Osteoblast (primary cell): ENCODE measurements at regions not wholly inside any gene's neighbourhood (a gene's known extent, or its start where the extent isn't known, plus 50 kb on each side); places are given as distances from the start of the nearest gene placed in this dataset.

Experiments
- DNase-seq: peaks from one replicate; pipeline ENCODE4 v3.0.0; 2011; ENCODE audit warnings: low spot score, mixed read lengths; ENCODE audit not compliant: insufficient read length; ENCODE audit errors: missing footprints
- H2AFZ ChIP-seq: 2 replicates; pipeline ENCODE4 v1.6.0; 2011; ENCODE audit warnings: mild to moderate bottlenecking, low read length
- H3K27ac ChIP-seq: 2 replicates; pipeline ENCODE4 v1.5.1; 2011; ENCODE audit warnings: mild to moderate bottlenecking, low read depth, low read length, moderate library complexity
- H3K27me3 ChIP-seq: 2 replicates; pipeline ENCODE4 v1.6.0; 2012; ENCODE audit warnings: mild to moderate bottlenecking, control low read depth, inconsistent platforms, low read length, moderate library complexity; ENCODE audit not compliant: insufficient read depth
- H3K36me3 ChIP-seq: 2 replicates; pipeline ENCODE4 v1.5.1; 2011; ENCODE audit warnings: mild to moderate bottlenecking, low read length, control low read depth, moderate library complexity; ENCODE audit not compliant: insufficient read depth
- H3K4me1 ChIP-seq: 2 replicates; pipeline ENCODE4 v1.5.1; 2011; ENCODE audit warnings: mild to moderate bottlenecking, low read length, control low read depth, moderate library complexity; ENCODE audit not compliant: insufficient read depth
- H3K4me2 ChIP-seq: 2 replicates; pipeline ENCODE4 v1.6.0; 2011; ENCODE audit warnings: mild to moderate bottlenecking, low read length; ENCODE audit not compliant: insufficient read depth
- H3K4me3 ChIP-seq: fragments of 200-600 bp; sonication (generic); 3 replicates; pipeline ENCODE4 v1.5.1; 2012; ENCODE audit warnings: mild to moderate bottlenecking, low read length, inconsistent platforms; ENCODE audit not compliant: insufficient read depth
- H3K79me2 ChIP-seq: 2 replicates; pipeline ENCODE4 v1.6.0; 2012; ENCODE audit warnings: mild to moderate bottlenecking, low read length, control low read depth, inconsistent platforms; ENCODE audit not compliant: insufficient read depth
- H3K9me3 ChIP-seq: 2 replicates; pipeline ENCODE4 v1.5.1; 2011; ENCODE audit warnings: low read depth, low read length, control low read depth
- H4K20me1 ChIP-seq: 2 replicates; pipeline ENCODE4 v1.6.0; 2012; ENCODE audit warnings: mild to moderate bottlenecking, low read length, control low read depth; ENCODE audit not compliant: insufficient read depth
- TF ChIP-seq, protein P1 (sequence below): IDR thresholded peaks from 2 replicates; pipeline ENCODE4 v1.5.1; 2011; ENCODE audit warnings: mild to moderate bottlenecking, low read depth, low read length, moderate library complexity; ENCODE audit errors: extremely low read depth

DNA sequence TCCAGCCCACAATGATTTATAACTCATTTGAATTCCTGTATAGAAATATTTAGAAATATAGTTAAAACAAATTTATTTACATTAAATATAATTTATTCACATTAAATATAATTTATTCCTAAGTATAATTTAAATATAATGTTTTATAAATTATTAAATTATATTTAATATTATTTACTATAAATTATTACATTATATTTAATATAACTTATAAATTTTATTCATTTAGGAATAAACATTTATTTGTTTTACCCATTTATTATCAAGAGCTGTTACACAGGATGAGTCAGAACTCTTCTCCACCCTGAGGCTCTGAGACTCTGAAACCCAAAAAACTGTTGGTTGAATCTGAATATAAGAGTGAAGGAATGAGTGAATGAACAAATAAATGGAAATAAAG, 170.9 kb upstream of the OBI1 start:
- Histone ChIP-seq H3K36me3 (no peaks in the 10 kb centered on the region), H3K27me3 (no peaks in the 10 kb centered on the region), H3K4me1 (no peaks in the 10 kb centered on the region), H4K20me1 (no peaks in the 10 kb centered on the region), H3K9me3 (no peaks in the 10 kb centered on the region), H3K4me3 (no peak overlapping the region), H3K4me2 (no peak overlapping the region), H2AFZ (no peak overlapping the region), H3K79me2 (no peaks in the 10 kb centered on the region), H3K27ac (no peak overlapping the region)
- no peak for DNase-seq
- TF ChIP-seq, protein P1, sequence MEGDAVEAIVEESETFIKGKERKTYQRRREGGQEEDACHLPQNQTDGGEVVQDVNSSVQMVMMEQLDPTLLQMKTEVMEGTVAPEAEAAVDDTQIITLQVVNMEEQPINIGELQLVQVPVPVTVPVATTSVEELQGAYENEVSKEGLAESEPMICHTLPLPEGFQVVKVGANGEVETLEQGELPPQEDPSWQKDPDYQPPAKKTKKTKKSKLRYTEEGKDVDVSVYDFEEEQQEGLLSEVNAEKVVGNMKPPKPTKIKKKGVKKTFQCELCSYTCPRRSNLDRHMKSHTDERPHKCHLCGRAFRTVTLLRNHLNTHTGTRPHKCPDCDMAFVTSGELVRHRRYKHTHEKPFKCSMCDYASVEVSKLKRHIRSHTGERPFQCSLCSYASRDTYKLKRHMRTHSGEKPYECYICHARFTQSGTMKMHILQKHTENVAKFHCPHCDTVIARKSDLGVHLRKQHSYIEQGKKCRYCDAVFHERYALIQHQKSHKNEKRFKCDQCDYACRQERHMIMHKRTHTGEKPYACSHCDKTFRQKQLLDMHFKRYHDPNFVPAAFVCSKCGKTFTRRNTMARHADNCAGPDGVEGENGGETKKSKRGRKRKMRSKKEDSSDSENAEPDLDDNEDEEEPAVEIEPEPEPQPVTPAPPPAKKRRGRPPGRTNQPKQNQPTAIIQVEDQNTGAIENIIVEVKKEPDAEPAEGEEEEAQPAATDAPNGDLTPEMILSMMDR: no peak

DNA sequence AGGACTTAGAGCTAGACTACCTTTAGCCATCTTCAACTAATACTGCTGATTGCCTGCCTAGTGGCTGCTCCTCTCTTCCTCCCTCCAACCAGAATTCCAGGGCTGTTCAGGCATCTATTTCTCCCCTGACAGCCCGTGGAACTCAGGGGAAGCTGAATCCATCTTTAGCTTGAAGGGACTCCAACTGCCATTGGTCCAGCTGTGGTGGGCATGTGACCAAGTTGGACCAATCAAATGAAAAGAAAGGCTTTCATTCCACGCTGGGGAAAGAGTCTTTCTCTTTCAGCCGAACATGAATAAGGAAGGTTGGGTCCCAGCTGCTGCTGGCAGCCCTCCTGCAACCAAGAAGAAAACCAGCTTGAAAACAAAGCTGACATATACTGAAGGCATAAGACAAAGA, 168.5 kb upstream of the OBI1 start:
- H3K27ac ChIP-seq: no peak overlapping the region
- no peak for DNase-seq
- H3K4me3 ChIP-seq: no peak overlapping the region
- no peaks in the 10 kb centered on the region for H3K27me3 ChIP-seq
- no peaks in the 10 kb centered on the region for H3K9me3 ChIP-seq
- H3K79me2 ChIP-seq: no peaks in the 10 kb centered on the region
- no peak overlapping the region for H2AFZ ChIP-seq
- TF ChIP-seq, protein P1: no peak
- H3K4me2 ChIP-seq: no peak overlapping the region
- no peaks in the 10 kb centered on the region for H3K4me1 ChIP-seq
- no peaks in the 10 kb centered on the region for H4K20me1 ChIP-seq
- no peaks in the 10 kb centered on the region for H3K36me3 ChIP-seq

DNA sequence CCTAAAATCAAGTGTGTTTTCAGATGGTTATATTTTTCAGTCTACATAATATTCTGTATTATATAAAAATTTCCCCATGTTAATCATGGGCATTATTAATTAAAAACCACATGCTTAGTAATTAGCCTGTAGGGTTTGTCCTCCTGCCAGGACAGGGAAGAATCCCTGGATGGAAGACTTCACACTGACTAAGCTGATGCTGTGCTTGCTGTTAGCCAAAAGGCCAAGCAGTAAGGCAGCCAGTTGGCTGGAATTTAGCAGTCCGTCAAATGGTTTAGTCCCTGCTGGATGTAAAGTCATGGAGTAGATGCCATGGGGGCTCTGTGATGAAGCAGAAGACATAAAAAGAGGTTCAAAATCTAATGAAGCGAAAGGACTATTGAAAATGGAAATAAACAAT, 168.0 kb upstream of the OBI1 start:
- Histone ChIP-seq H3K4me1 (no peaks in the 10 kb centered on the region), H3K79me2 (no peaks in the 10 kb centered on the region), H3K36me3 (no peaks in the 10 kb centered on the region), H3K4me2 (no peak overlapping the region), H3K9me3 (no peaks in the 10 kb centered on the region), H3K27ac (no peak overlapping the region), H3K4me3 (no peak overlapping the region), H3K27me3 (no peaks in the 10 kb centered on the region), H2AFZ (no peak overlapping the region), H4K20me1 (no peaks in the 10 kb centered on the region)
- TF ChIP-seq, protein P1: no peak
- no peak for DNase-seq

DNA sequence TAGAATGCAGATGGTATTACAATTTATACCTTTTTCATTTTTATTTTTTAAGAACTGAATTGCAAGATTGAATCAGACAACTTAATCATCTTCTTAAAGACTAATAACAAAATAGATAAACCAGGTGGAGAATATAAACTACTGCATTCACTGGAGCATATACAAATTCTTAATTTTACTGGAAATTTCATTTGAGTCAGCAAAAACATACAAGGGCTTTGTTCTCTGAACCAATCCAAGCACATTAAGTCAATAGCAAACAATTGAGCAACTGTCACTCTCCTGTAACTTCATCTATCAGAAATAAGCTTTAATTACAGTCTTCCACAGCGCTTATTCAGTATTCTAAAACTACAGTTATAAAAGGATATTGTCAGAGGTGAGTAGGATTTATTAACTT, 167.4 kb upstream of the OBI1 start:
- DNase-seq: no peak
- H3K27ac ChIP-seq: no peak overlapping the region
- no peaks in the 10 kb centered on the region for H3K79me2 ChIP-seq
- H2AFZ ChIP-seq: no peak overlapping the region
- H3K36me3 ChIP-seq: no peaks in the 10 kb centered on the region
- H3K4me1 ChIP-seq: no peaks in the 10 kb centered on the region
- no peak overlapping the region for H3K4me3 ChIP-seq
- no peaks in the 10 kb centered on the region for H3K9me3 ChIP-seq
- H3K27me3 ChIP-seq: no peaks in the 10 kb centered on the region
- TF ChIP-seq, protein P1: no peak
- no peak overlapping the region for H3K4me2 ChIP-seq
- H4K20me1 ChIP-seq: no peaks in the 10 kb centered on the region
